H1 (cell line): ENCODE measurements at regions not wholly inside any gene's neighbourhood (a gene's known extent, or its start where the extent isn't known, plus 50 kb on each side); places are given as distances from the start of the nearest gene placed in this dataset.

Source experiments
- CTCF ChIA-PET: fragments of 300-600 bp; sonication (Branson Sonifier 250); formaldehyde crosslinking; loops from one replicate; lab custom pipeline; 2021; ENCODE audit not compliant: partially characterized antibody; lab: Charles Lee
- POLR2A ChIA-PET: fragments of 300-600 bp; sonication (Branson Sonifier 250); formaldehyde crosslinking; loops from one replicate; lab custom pipeline; 2021; ENCODE audit warnings: inconsistent platforms; ENCODE audit not compliant: partially characterized antibody; lab: Charles Lee
- DNase-seq, 2 experiments: peaks; one replicate each; pipeline versions ENCODE4 v3.0.0 to v3.0.0-alpha.2; 2010 to 2022; ENCODE audit warnings: low spot score in 2 of 2, low read depth in 1 of 2, mixed read lengths in 1 of 2
- FAIRE-seq: peaks from 2 replicates; lab custom pipeline; 2011; peaks lifted over from hg19 to GRCh38; lab: Jason Lieb, UNC
- H2AFZ ChIP-seq: 2 replicates; pipeline ENCODE4 v1.8.1; 2012; ENCODE audit warnings: low read length, inconsistent platforms
- H2AK5ac ChIP-seq: 2 replicates; pipeline ENCODE4 v1.6.1; 2013; ENCODE audit warnings: low read depth, low read length
- H2BK120ac ChIP-seq: replicated peaks from 2 replicates; pipeline ENCODE3; 2013; ENCODE audit warnings: low read depth, low read length, inconsistent platforms
- H2BK12ac ChIP-seq: 2 replicates; pipeline ENCODE4 v1.6.1; 2013; ENCODE audit warnings: low read depth, low read length
- H2BK15ac ChIP-seq: 2 replicates; pipeline ENCODE4 v1.6.1; 2013; ENCODE audit warnings: low read length
- H2BK20ac ChIP-seq: 2 replicates; pipeline ENCODE4 v1.6.1; 2013; ENCODE audit warnings: low read length
- H2BK5ac ChIP-seq: 2 replicates; pipeline ENCODE4 v1.6.1; 2013; ENCODE audit warnings: low read depth, low read length
- H3K14ac ChIP-seq: 2 replicates; pipeline ENCODE4 v1.6.1; 2013; ENCODE audit warnings: inconsistent platforms; ENCODE audit not compliant: insufficient read length
- H3K18ac ChIP-seq: 2 replicates; pipeline ENCODE4 v1.6.1; 2013; ENCODE audit warnings: low read length; ENCODE audit errors: extremely low read depth
- H3K23ac ChIP-seq: 2 replicates; pipeline ENCODE4 v1.6.1; 2013; ENCODE audit warnings: inconsistent platforms; ENCODE audit not compliant: insufficient read length
- H3K23me2 ChIP-seq: 2 replicates; pipeline ENCODE4 v1.6.1; 2013; ENCODE audit warnings: low read depth, low read length
- H3K27ac ChIP-seq: 2 replicates; pipeline ENCODE4 v1.6.1; 2011; ENCODE audit warnings: low read depth, low read length, inconsistent platforms
- H3K27me3 ChIP-seq, 4 experiments: replicated peaks in 1 of 4; 1 replicate in 1 of 4; 2 replicates in 3 of 4; pipeline versions ENCODE4 v1.6.1 to v1.8.1; 2011 to 2013; ENCODE audit warnings: low read length in 3 of 4, mild to moderate bottlenecking in 3 of 4, inconsistent platforms in 2 of 4, mixed read lengths in 2 of 4, moderate library complexity in 1 of 4; ENCODE audit not compliant: control insufficient read depth in 3 of 4, insufficient read depth in 3 of 4; ENCODE audit errors: extremely low read depth in 1 of 4
- H3K36me3 ChIP-seq, 4 experiments: 2 replicates each; pipeline versions ENCODE4 v1.6.1 to v1.8.1; 2011 to 2013; ENCODE audit warnings: mild to moderate bottlenecking in 4 of 4, low read length in 3 of 4, moderate library complexity in 2 of 4, control low read depth in 1 of 4, inconsistent platforms in 1 of 4; ENCODE audit not compliant: insufficient read depth in 4 of 4, control insufficient read depth in 2 of 4
- H3K4ac ChIP-seq: replicated peaks from 2 replicates; pipeline ENCODE3; 2013; ENCODE audit warnings: low read length, low read depth, mixed read lengths, inconsistent platforms; ENCODE audit not compliant: insufficient read length
- H3K4me1 ChIP-seq, 4 experiments: replicated peaks in 1 of 4; 1 replicate in 1 of 4; 2 replicates in 3 of 4; pipeline versions ENCODE4 v1.6.1 to v1.8.1; 2011 to 2013; ENCODE audit warnings: low read length in 3 of 4, inconsistent platforms in 2 of 4, mixed read lengths in 1 of 4; ENCODE audit not compliant: insufficient read depth in 4 of 4, control insufficient read depth in 3 of 4
- H3K4me2 ChIP-seq, 2 experiments: 2 replicates each; pipeline versions ENCODE4 v1.6.1 to v1.8.1; 2011 to 2013; ENCODE audit warnings: low read depth in 2 of 2, low read length in 2 of 2, control low read depth in 1 of 2, inconsistent platforms in 1 of 2, mild to moderate bottlenecking in 1 of 2; ENCODE audit not compliant: insufficient read depth in 1 of 2
- H3K4me3 ChIP-seq, 4 experiments: fragments of 200-600, 300-600 bp in 1 of 4; sonication (generic), shearing (Covaris generic), sonication (Bioruptor Twin) in 1 of 4; 2 replicates each; pipeline versions ENCODE4 v1.5.1 to v1.8.1; 2011 to 2016; ENCODE audit warnings: low read length in 4 of 4, low read depth in 3 of 4, control low read depth in 2 of 4, inconsistent platforms in 2 of 4, mild to moderate bottlenecking in 2 of 4, mixed read lengths in 1 of 4, moderate library complexity in 1 of 4; ENCODE audit not compliant: insufficient read depth in 2 of 4; ENCODE audit errors: extremely low read depth in 1 of 4
- H3K56ac ChIP-seq: replicated peaks from 2 replicates; pipeline ENCODE3; 2013; ENCODE audit warnings: low read depth, mild to moderate bottlenecking, mixed read lengths, low read length, inconsistent platforms; ENCODE audit not compliant: insufficient read length
- H3K79me1 ChIP-seq: 2 replicates; pipeline ENCODE4 v1.6.1; 2013; ENCODE audit warnings: low read depth, low read length, control low read depth
- H3K79me2 ChIP-seq, 2 experiments: 2 replicates each; pipeline versions ENCODE4 v1.6.1 to v1.8.1; 2012 to 2013; ENCODE audit warnings: low read length in 2 of 2, mild to moderate bottlenecking in 2 of 2, inconsistent platforms in 1 of 2; ENCODE audit not compliant: insufficient read depth in 2 of 2, control insufficient read depth in 1 of 2
- H3K9ac ChIP-seq, 4 experiments: replicated peaks in 1 of 4; 1 replicate in 1 of 4; 2 replicates in 3 of 4; pipeline versions ENCODE4 v1.6.1 to v1.8.1; 2011 to 2013; ENCODE audit warnings: low read depth in 3 of 4, low read length in 3 of 4, control low read depth in 2 of 4, mild to moderate bottlenecking in 2 of 4, moderate library complexity in 2 of 4, inconsistent platforms in 1 of 4; ENCODE audit errors: extremely low read depth in 1 of 4
- H3K9me3 ChIP-seq, 2 experiments: 2 replicates each; pipeline versions ENCODE4 v1.6.1 to v1.8.1; 2012 to 2013; ENCODE audit warnings: mild to moderate bottlenecking in 2 of 2, moderate library complexity in 2 of 2, control low read depth in 1 of 2, inconsistent platforms in 1 of 2, low read depth in 1 of 2, low read length in 1 of 2, mixed read lengths in 1 of 2; ENCODE audit not compliant: insufficient read depth in 2 of 2
- H4K20me1 ChIP-seq, 2 experiments: replicated peaks in 1 of 2; 2 replicates each; pipeline versions ENCODE3 to v1.8.1; 2011 to 2013; ENCODE audit warnings: inconsistent platforms in 2 of 2, low read length in 2 of 2, mild to moderate bottlenecking in 1 of 2; ENCODE audit not compliant: insufficient read depth in 2 of 2, control insufficient read depth in 1 of 2
- H4K5ac ChIP-seq: 2 replicates; pipeline ENCODE4 v1.6.1; 2013; ENCODE audit warnings: low read length, low read depth, mixed read lengths, inconsistent platforms; ENCODE audit not compliant: insufficient read length
- H4K8ac ChIP-seq: 2 replicates; pipeline ENCODE4 v1.8.0; 2013; ENCODE audit warnings: mild to moderate bottlenecking, moderate library complexity, low read length, inconsistent platforms; ENCODE audit not compliant: insufficient read depth; ENCODE audit errors: extremely low read depth
- H4K91ac ChIP-seq: replicated peaks from 2 replicates; pipeline ENCODE3; 2013; ENCODE audit warnings: low read length, mixed read lengths, inconsistent platforms; ENCODE audit not compliant: insufficient read length
- KDM1A ChIP-seq: fragments of 200-600, 300-600 bp; sonication (generic); IDR thresholded peaks from 2 replicates; pipeline ENCODE4 v1.7.1; 2016; ENCODE audit warnings: mild to moderate bottlenecking, low read length, borderline replicate concordance
- SP2 ChIP-seq: IDR thresholded peaks from 2 replicates; pipeline ENCODE4 v1.6.1; 2012; ENCODE audit warnings: mild to moderate bottlenecking, low read length, inconsistent platforms
- SP4 ChIP-seq: IDR thresholded peaks from 2 replicates; pipeline ENCODE4 v1.6.1; 2012; ENCODE audit warnings: low read length, inconsistent platforms
- WGBS, 2 experiments: shearing (Covaris generic) in 1 of 2; methylation state at CpG; one replicate each; pipeline versions ENCODE4 v1.1.6 to v1.1.7; 2013 to 2015; ENCODE audit warnings: low lambda C conversion rate in 2 of 2, mixed read lengths in 2 of 2, inconsistent platforms in 1 of 2, low coverage in 1 of 2, missing lambda C conversion rate in 1 of 2; ENCODE audit not compliant: insufficient replicate concordance in 2 of 2, insufficient coverage in 1 of 2, insufficient read length in 1 of 2; ENCODE audit errors: extremely low coverage in 1 of 2, missing lambda C conversion rate in 1 of 2; 5-methylcytosine and 5-hydroxymethylcytosine counted together
- TF ChIP-seq, protein P1 (sequence below): IDR thresholded peaks from 2 replicates; pipeline ENCODE4 v1.6.1; 2012; ENCODE audit warnings: inconsistent platforms

DNA sequence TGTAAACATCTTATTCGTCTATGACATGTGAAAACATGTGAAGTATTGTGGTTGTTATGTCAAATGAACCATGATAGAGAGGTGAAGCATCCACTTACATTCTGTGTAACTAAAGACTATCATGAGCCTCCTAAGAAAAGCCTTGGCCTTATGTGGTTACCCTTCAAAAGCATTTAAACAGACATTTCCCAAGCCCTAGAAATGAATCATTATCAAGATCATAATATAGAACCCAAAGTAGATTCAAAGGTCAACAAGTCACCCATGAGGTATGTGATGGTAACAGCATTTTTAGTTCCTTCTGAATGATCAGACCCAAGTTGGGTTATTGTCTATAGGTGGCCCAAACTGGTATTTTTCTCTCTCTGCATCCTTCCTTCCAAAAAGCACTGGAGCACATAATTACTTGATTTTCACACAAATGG, 408.0 kb downstream of the TBL1XR1 start:
- H3K18ac ChIP-seq, result no peak overlapping the region
- H3K14ac ChIP-seq, result no peak overlapping the region
- H3K36me3 ChIP-seq, result no peaks in the 10 kb centered on the region
- FAIRE-seq (no peak), DNase-seq (no peak)
- H4K20me1 ChIP-seq, result no peaks in the 10 kb centered on the region
- H2AFZ ChIP-seq, result no peak overlapping the region
- H3K27me3 ChIP-seq, result no peaks in the 10 kb centered on the region
- H2AK5ac ChIP-seq, result no peak overlapping the region
- no peak overlapping the region for H2BK120ac ChIP-seq
- ChIA-PET CTCF (interaction anchor here (1.0 kb wide), 1 partner anchor 85 kb away, joined by 3 read pairs; no protein-coding TSS in a partner anchor), POLR2A (no interaction called here)
- no peak overlapping the region for H3K4ac ChIP-seq
- H3K9me3 ChIP-seq, result no peaks in the 10 kb centered on the region
- no peaks in the 10 kb centered on the region for H3K79me1 ChIP-seq
- 85% methylated on average over 1 of the region's 1 CpG; no CpG with 5 or more reads in 1 of the 2 experiments for WGBS, 2 experiments
- no peak overlapping the region for H2BK20ac ChIP-seq
- no peaks in the 10 kb centered on the region for H3K23me2 ChIP-seq
- no peak overlapping the region for H3K23ac ChIP-seq
- H2BK15ac ChIP-seq, result no peak overlapping the region
- H4K5ac ChIP-seq, result no peak overlapping the region
- H4K91ac ChIP-seq, result no peak overlapping the region
- TF ChIP-seq, protein P1, sequence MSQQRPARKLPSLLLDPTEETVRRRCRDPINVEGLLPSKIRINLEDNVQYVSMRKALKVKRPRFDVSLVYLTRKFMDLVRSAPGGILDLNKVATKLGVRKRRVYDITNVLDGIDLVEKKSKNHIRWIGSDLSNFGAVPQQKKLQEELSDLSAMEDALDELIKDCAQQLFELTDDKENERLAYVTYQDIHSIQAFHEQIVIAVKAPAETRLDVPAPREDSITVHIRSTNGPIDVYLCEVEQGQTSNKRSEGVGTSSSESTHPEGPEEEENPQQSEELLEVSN, result no peak
- TF ChIP-seq KDM1A, result no peak
- TF ChIP-seq SP4, result no peak
- no peak for TF ChIP-seq SP2
- H3K9ac ChIP-seq, result no peak overlapping the region
- H2BK5ac ChIP-seq, result no peak overlapping the region
- H3K56ac ChIP-seq, result no peak overlapping the region
- no peaks in the 10 kb centered on the region for H3K79me2 ChIP-seq
- no peak overlapping the region for H3K4me2 ChIP-seq
- H3K4me1 ChIP-seq, result peaks cover 0 to 2% (median 0%) of the 10 kb centered on the region in 4 experiments; a peak in 1 of 7 replicates
- H3K4me3 ChIP-seq, result no peak overlapping the region
- no peak overlapping the region for H4K8ac ChIP-seq
- no peak overlapping the region for H3K27ac ChIP-seq
- no peak overlapping the region for H2BK12ac ChIP-seq
